ENCODE measurements at regions not wholly inside any gene's neighbourhood (a gene's known extent, or its start where the extent isn't known, plus 50 kb on each side); places are given as distances from the start of the nearest gene placed in this dataset.
"Not testable (repeated sequence)": the region's sequence is repeated elsewhere in the genome, so short reads cannot be mapped to it uniquely, and the experiment has no call there.

DNA sequence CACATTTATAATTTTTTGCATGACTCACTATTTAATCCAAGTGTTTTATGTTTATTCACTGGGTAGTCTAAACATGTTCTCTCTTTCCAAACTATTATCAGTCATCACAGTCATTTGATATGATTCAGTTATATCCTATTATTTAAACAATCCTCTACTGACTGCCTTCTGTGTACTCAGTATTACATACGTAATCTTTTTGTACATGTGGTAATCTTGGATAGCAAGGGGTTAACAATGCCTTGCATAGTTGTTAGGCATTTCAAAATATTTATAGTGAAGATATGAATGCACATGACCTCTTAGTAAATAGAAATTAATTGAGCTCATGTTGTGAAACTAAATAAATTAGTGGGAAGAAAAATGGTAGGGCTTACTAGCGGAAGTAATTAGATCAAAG is 379.4 kb upstream of the KIAA1217 start:
- ATAC-seq (no peak), DNase-seq (no peak)
- intact Hi-C loops (cut with DNase I): no loop called here

DNA sequence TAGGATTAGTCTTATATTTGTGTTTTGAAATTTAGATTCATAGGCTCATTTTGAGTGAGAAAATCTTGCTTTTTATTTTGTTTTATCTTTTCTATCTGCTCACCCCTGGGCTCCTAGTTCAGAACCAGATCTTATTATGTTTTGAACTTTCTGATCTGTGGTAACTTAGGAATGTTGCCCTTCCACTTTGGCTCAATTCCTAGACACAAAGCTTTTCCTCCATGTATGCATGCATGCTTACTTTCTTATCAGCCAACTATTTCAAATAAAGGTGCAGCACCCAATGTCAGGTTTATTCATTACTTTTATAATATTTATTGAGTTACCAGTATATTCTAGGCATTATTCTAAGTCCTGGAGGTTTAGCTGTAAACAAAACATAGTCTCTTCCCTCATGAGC is 374.8 kb upstream of the KIAA1217 start:
- intact Hi-C loops (cut with DNase I): no loop called here
- no peak for ATAC-seq
- no peak for DNase-seq

DNA sequence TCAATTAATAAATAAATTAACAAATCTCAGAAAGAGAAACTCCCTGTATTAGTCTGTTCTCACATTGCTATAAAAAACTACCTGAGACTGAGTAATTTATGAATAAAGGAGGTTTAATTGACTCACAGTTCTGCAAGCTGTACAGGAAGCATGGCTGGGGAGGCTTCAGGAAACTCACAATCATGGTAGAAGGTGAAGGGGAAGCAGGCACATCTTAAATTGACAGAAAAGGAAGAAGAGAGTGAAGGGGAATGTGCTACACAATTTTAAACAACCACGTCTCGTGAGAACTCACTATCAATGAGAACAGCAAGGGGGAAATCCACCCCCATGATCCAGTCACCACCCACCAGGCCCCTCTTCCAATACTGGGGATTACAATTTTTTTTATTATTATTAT is 358.3 kb upstream of the KIAA1217 start:
- intact Hi-C loops (cut with DNase I): no loop called here
- no peak for ATAC-seq
- no peak for DNase-seq

DNA sequence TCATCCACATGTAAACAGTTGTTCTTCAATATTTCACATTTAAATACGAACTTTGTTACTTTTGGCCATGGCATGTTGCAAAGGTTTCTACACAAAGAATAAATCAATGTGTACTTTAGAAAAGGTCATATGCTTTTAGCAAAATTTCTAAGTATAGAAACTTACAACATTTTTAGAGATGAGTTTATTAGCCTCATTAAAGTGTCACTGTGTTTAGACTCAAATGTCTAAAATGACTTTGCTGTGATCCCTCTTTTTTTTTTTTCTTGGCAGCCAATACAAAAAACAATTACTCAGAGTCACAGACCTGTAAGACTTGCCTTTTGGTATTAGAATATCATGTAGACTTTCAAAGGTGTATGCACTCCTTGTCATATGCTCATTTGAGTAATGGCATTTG is 349.3 kb upstream of the KIAA1217 start:
- ATAC-seq (no peak), DNase-seq (no peak)
- intact Hi-C loops (cut with DNase I): no loop called here

DNA sequence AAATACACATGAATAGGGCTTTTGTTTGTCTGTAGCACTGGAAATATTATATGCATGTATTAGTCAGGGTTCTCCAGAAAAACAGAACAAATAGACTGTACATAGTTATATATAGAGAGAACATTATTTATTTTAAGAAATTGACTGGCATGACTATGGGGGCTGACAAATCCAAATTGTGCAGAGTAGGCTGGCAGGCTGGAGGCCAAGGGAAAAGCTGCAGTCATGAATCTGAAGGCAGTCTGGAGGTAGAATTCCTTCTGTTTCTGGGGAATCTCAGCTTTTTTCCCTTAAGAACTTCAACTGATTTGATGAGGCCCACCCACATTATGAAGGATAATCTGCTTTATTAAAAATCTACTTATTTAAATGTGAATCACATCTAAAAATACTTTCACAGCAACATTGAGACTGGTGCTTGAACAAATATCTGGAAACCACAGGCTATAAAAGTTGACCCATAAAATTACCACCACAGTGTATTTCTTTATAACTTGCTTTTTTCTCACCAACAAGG is 344.2 kb upstream of the KIAA1217 start:
- ATAC-seq: no peak
- intact Hi-C loops (cut with DNase I): no loop called here

DNA sequence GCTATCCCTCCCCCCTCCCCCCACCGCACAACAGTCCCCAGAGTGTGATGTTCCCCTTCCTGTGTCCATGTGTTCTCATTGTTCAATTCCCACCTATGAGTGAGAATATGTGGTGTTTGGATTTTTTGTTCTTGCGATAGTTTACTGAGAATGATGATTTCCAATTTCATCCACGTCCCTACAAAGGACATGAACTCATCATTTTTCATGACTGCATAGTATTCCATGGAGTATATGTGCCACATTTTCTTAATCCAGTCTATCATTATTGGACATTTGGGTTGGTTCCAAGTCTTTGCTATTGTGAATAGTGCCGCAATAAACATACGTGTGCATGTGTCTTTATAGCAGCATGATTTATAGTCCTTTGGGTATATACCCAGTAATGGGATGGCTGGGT is 342.0 kb upstream of the KIAA1217 start:
- DNase-seq; ATAC-seq; intact Hi-C loops (cut with DNase I): not testable (repeated sequence)

More for the DNA sequence above, 344.2 kb upstream of the KIAA1217 start:
- DNase-seq: no peak

DNA sequence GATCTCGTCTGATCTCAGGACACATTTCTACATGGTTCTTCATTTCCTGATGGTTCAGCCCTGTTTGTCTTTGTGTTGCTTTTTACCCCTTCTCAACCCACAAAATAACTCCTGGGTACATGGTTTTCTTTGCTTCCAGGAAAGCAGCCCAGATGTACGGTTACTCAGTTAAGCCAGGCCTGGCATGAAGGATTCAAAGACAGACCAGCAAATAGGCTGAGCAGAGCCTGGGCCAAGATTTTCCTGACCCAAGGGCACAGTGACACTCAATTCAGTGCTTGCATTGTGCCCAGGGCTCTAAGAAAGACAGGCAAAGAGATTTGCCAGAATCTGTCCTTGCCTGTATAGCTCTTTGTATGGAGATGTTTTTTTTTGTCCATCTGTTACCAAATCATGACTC is 340.8 kb upstream of the KIAA1217 start:
- intact Hi-C loops (cut with DNase I): no loop called here
- ATAC-seq: no peak
- DNase-seq: no peak

DNA sequence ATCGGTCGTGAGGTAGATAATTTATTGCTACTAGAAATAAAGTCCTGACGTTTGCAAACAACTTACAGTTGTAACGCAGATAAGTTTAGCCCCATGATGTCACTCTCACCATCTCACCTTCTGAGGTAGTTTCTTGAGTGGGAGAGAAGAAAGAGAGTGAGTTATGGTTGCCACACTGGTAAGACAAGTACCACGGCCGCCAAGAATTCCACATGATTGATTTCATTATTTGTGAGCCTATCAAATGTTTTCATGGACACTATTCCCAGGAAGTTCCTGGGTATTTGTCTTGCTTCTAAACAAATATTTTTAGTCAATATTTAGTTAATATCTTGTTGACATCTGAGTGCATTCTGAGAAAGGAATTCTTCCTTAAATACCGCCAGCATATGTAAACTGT is 339.4 kb upstream of the KIAA1217 start:
- ATAC-seq (no peak), DNase-seq (no peak)
- intact Hi-C loops (cut with DNase I): no loop called here

DNA sequence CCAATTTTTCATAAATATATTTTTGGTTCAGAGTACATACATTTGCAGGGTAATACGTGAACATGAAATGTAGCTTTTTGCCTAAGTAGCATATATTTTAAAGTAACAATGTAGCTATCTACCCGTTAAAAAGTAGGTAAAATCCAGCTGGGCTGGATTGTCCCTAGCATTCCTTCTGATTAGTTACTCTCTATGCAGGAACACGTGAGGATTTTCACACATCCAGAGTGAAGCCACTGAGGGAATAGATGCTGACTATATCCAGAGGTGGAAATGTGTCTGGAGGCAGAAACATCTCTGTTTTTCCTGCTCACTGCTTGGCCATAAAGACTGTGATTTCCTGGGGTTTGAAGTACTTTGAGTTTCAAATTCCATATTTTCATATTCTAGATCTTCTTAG is 338.9 kb upstream of the KIAA1217 start:
- DNase-seq (no peak), ATAC-seq (no peak)
- intact Hi-C loops (cut with DNase I): no loop called here

DNA sequence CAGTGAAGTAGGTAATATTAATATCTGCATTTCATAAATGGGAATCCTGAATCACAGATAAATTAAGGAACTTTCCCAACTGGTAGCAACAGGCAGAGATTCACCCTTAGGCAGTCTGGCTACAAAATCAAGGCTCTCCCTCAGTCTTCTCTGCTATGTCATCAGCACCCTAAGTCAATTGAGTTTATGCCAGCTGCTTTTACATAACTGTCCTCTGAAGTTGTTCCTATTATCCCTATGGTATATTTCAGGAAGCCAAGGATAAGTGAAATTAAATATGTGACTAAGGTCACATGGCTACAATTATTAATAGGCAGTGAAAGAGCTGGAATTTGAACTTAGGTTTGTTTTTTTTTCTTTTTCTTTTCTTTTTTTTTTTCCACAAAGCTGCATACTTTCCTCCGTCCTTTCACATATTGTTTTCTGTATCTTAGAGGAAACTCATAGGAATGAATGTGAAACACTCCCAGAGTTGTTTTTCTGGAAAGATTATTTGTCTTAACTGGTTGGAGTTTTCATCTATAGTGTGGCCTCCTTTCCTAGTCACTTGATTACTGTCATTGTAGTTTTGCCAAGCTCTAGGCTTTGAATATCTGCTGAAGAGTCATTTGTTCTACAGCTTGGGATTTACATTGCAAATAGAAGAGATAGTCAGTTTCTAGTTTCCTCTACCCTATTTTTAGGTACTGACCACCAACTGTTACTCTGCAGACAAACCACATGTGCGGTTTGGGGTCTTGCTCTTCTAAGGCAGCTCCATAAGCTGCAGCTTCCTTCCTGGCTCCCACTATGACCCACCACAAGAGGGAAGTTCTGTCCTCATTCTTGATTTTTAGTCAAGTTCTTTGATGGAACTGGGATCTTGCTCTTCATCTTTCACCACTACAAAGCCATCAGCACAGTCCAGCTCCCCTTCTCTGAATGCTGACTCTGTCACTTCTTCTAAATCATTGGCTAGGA is 338.0 kb upstream of the KIAA1217 start:
- ATAC-seq (no peak), DNase-seq (no peak)
- intact Hi-C loops (cut with DNase I): no loop called here

DNA sequence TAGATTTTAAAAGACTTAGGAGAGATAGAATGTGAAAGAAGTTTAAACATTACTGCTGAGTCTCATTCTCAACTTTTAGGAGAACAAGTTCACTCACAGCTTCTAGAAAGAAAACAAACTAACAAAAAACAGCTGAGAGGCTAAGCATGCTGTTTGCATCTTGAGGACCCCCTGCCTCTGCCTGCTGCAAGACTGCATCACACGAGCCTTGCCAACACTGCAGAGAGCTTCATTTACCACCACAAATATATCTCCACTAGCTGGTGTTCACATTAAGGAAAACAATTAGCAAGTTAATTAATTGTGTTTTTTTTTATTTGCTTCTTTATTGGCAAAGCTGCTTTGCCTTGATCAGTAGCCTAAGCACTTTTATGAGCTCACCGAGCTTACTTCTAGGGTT is 336.6 kb upstream of the KIAA1217 start:
- intact Hi-C loops (cut with DNase I): no loop called here
- no peak for ATAC-seq
- DNase-seq: no peak

DNA sequence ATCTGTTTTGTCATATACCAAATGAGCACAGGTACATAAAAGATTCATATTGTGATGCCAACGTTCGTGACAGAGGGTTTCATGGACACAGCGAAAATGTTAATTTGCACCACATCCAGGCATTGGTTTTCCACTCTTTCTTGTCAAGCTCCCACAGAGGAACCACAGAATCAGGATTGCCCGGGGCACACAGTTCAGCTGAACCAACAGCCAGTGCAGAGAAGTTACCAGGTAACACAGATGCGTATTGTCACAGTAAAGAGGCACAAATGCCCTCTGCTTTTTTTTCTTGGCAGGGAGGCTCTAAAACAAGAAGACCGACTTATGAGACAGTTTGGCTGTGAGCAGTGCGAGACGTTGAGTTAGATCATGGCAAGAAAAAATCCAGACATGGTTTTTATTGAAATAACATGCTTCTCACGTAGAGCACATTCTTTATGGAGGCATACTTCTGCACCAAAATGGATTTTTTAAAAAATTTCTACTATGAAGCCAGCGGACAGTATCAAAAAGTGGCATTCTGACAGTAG is 331.1 kb upstream of the KIAA1217 start:
- intact Hi-C loops (cut with DNase I): no loop called here
- no peak for ATAC-seq
- no peak for DNase-seq

DNA sequence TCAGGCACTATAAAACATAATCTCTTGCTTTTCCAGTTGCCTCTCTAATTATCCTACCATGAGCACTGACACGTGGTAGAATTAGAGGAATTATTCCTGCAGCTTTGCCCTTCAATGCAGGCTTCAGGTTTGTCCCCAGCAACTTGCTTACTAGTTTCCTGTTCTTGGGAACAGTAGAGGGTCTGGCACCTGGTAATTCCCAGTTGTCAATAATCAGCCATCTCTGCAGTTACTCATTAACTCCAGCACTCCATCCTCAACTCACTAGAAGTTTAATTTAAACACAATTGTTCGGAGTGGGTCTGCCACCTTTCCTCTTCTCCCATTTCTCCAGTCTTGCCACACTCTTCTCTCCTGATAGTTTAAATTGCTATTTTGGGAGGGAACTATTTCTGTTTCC is 324.3 kb upstream of the KIAA1217 start:
- no peak for DNase-seq
- intact Hi-C loops (cut with DNase I): loop anchor here in 1 of 2 donors (10.0 kb wide), 1 partner anchor 320 kb away; the partner anchor contains the start of gene KIAA1217
- ATAC-seq: no peak

DNA sequence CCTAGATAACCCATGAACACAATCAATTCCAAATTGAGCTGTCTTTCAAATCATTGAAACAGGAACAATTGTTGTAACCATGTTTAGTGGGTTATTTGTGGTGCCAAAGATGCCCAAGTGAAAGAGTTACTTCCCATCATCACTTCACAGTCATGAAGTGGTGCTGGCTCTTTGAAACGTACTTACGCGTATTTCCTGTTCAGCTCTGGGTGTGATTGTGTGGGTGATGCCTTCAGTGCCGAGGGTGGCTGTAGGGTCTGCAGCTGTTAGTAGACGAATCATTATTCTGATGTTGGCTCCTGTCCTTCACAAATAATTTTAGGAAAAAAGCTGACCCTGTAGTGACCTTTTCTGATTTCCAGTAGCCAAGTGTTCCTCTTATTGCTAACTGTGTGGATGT is 323.1 kb upstream of the KIAA1217 start:
- ATAC-seq (peak; percentile 27), DNase-seq (no peak)
- intact Hi-C loops (cut with DNase I): loop anchor here in 1 of 2 donors (10.0 kb wide), 1 partner anchor 319 kb away; the partner anchor contains the start of gene KIAA1217

DNA sequence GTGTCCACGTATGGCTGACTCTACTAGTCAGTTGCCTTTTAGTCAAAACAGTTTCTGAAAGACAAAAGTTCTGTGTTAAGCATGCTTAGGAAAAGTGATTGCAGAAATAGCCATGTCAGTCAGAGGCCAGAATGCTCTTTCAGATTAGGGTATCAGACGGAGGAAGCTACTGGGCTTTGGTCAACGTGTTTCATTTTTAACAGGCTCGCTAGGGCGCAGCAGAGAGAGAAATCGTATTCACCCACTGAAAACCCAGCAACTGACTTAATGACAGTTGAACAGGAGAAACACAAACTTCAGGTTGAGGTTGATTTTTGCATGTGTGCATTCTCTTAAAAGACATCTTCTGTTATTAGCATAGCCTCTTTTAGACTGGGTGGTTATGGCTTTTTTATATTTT is 322.6 kb upstream of the KIAA1217 start:
- ATAC-seq (peak; percentile 34 to 51), DNase-seq (no peak)
- intact Hi-C loops (cut with DNase I): loop anchor here in 1 of 2 donors (10.0 kb wide), 1 partner anchor 318 kb away; the partner anchor contains the start of gene KIAA1217

DNA sequence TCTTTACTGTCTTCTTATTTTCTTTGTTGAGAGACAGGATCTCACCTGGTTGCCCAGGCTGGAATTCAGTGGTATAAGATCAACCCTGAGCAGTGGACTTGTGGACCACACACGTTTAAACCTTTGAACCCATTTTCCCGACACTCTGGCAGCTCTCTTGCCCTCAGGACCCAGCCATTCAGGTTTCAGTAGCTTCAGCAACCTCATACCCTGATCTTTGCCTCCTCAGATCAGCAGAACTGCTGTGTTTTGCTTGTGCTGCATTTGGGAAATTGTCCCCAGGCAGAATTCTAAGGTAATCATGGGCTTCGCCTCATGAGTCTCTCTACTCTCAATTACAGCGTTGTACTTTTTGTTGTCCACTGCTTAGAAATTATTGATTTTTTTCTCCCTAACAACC is 317.6 kb upstream of the KIAA1217 start:
- DNase-seq: no peak
- no peak for ATAC-seq
- intact Hi-C loops (cut with DNase I): no loop called here

DNA sequence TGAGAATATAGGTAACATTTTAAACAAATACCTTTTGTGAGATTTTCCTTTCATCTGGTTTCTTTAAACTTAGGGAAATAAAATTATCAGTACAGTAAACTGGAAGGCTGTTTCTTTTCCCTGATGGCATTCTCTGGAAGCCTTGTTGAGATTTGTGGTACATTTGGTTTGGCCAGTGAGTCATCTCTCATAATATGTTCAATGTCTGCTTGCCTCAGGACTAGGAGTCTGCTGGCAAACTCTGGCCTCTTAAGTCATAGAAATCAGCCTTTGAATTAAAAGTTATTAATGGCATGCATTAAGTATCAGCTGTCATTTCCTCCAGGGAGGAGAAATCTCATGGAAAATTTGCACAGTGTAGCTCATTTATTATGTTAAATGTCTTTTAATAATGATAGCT is 316.6 kb upstream of the KIAA1217 start:
- DNase-seq: no peak
- ATAC-seq: no peak
- intact Hi-C loops (cut with DNase I): no loop called here

DNA sequence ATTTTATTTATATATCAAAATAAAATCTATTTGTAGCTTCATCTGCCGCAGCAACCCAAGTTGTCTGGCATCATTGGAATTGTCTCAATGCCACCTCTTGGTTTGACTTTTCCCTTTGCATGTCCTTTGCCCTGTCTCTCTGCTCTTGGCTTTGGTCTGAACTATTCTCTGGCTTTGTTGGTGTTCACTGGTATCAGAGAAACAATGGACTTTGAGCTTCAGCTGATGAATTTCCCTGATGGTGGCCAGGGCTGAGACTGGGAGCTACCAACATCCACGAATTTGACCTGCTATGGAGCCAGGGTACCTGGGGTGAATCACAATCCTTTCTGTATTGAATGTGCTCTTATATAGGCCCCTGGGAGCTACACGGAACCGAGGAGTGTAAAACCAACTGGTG is 311.7 kb upstream of the KIAA1217 start:
- ATAC-seq: no peak
- intact Hi-C loops (cut with DNase I): no loop called here

DNA sequence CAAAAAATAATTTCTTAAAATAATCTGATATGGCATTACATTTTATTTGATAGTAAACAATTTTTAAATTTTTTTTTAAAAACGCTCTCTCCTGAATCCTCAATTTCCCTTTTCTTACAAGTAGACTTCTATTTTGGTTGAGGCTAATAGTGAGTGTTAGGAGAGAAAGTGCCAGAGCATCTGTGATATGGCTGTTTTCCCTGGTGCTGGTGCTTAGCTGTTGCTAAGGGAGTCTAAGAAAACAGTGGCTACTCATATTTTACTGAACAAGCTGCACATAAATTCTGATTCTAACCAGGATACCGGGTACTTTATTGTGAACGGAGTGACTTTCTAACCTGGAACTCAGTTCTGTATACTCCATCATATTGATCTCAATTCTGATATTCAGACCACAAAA is 311.1 kb upstream of the KIAA1217 start:
- DNase-seq (no peak), ATAC-seq (peak in 1 of 2 donors; percentile 47)
- intact Hi-C loops (cut with DNase I): no loop called here

More for the DNA sequence above, 311.7 kb upstream of the KIAA1217 start:
- DNase-seq: no peak

DNA sequence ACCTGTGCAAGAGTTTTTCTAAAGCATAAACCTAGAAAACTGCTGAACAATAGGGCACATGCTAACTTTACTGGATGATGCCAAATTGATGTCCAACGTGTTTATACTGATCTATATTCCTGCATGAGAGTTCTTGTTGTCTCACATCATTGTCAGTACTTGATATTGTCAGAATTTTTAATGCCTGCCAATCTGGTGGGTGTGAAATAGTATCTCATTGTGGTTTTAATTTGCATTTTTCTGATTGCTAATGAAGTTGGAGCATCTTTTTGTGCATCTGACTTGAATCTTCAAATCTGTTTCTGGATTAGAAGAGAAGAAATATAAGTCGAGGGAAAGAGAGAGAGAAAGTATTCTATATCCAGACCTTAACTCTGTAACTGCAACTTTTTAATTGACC is 309.8 kb upstream of the KIAA1217 start:
- intact Hi-C loops (cut with DNase I): no loop called here
- no peak for ATAC-seq
- DNase-seq: no peak
